Smooth muscle cell (in vitro differentiated cells): ENCODE measurements at regions not wholly inside any gene's neighbourhood (a gene's known extent, or its start where the extent isn't known, plus 50 kb on each side); places are given as distances from the start of the nearest gene placed in this dataset.

Experiments
- DNase-seq: peaks from one replicate; lab custom pipeline; 2025; ENCODE audit not compliant: unreplicated experiment; lab: John Stamatoyannopoulos, UW
- H2AFZ ChIP-seq: fragments of 200-600 bp; sonication (generic); 2 replicates; pipeline ENCODE4 v1.6.0; 2016; ENCODE audit warnings: antibody characterized with exemption, low read depth, mild to moderate bottlenecking
- H3F3A ChIP-seq: fragments of 200-600 bp; sonication (generic); 2 replicates; pipeline ENCODE4 v1.6.0; 2017; ENCODE audit warnings: antibody characterized with exemption, low read depth
- H3K27ac ChIP-seq: fragments of 200-600 bp; sonication (generic); 2 replicates; pipeline ENCODE4 v1.5.1; 2016; ENCODE audit warnings: low read depth, mild to moderate bottlenecking
- H3K27me3 ChIP-seq: fragments of 200-600 bp; sonication (generic); 2 replicates; pipeline ENCODE4 v1.6.1; 2016; ENCODE audit warnings: low read depth, mild to moderate bottlenecking
- H3K36me3 ChIP-seq: fragments of 200-600 bp; sonication (generic); 2 replicates; pipeline ENCODE4 v1.5.1; 2016; ENCODE audit warnings: low read depth
- H3K4me1 ChIP-seq: fragments of 200-600 bp; sonication (generic); 2 replicates; pipeline ENCODE4 v1.5.1; 2016; ENCODE audit warnings: low read depth
- H3K4me2 ChIP-seq: fragments of 200-600 bp; sonication (generic); 2 replicates; pipeline ENCODE4 v1.6.0; 2016; ENCODE audit warnings: mild to moderate bottlenecking
- H3K4me3 ChIP-seq: fragments of 200-600 bp; sonication (generic); 2 replicates; pipeline ENCODE4 v1.5.1; 2016; ENCODE audit warnings: mild to moderate bottlenecking
- H3K79me2 ChIP-seq: fragments of 200-600 bp; sonication (generic); 2 replicates; pipeline ENCODE4 v1.6.0; 2016; ENCODE audit warnings: low read depth, mild to moderate bottlenecking
- H3K9ac ChIP-seq: fragments of 200-600 bp; sonication (generic); 2 replicates; pipeline ENCODE4 v1.6.0; 2016; ENCODE audit warnings: low read depth
- H3K9me3 ChIP-seq: fragments of 200-600 bp; sonication (generic); replicated peaks from 2 replicates; pipeline ENCODE4 v1.5.1; 2016; ENCODE audit warnings: low read depth
- H4K20me1 ChIP-seq: fragments of 200-600 bp; sonication (generic); 2 replicates; pipeline ENCODE4 v1.6.0; 2016; ENCODE audit warnings: low read depth
- WGBS: methylation state at CpG from one replicate; pipeline ENCODE4 v1.1.7; 2016; ENCODE audit warnings: low lambda C conversion rate; 5-methylcytosine and 5-hydroxymethylcytosine counted together
- TF ChIP-seq, protein P1 (sequence below): fragments of 200-600 bp; sonication (generic); IDR thresholded peaks from 2 replicates; pipeline ENCODE4 v1.5.1; 2017; ENCODE audit warnings: borderline replicate concordance, mild to moderate bottlenecking, antibody characterized with exemption; ENCODE audit not compliant: insufficient read depth, poor library complexity, severe bottlenecking

- Histone ChIP-seq H3K36me3 (no peaks in the 10 kb centered on the region), H3K4me1 (no peaks in the 10 kb centered on the region), H3K4me2 (no peak overlapping the region), H3K4me3 (no peak overlapping the region), H3F3A (no peaks in the 10 kb centered on the region), H4K20me1 (no peaks in the 10 kb centered on the region), H3K27ac (no peak overlapping the region), H3K79me2 (no peaks in the 10 kb centered on the region), H2AFZ (no peak overlapping the region), H3K9ac (no peak overlapping the region), H3K9me3 (no peaks in the 10 kb centered on the region), H3K27me3 (peaks cover 7% of the 10 kb centered on the region)
- WGBS = 38% methylated on average over 9 of the region's 9 CpGs
- TF ChIP-seq, protein P1, sequence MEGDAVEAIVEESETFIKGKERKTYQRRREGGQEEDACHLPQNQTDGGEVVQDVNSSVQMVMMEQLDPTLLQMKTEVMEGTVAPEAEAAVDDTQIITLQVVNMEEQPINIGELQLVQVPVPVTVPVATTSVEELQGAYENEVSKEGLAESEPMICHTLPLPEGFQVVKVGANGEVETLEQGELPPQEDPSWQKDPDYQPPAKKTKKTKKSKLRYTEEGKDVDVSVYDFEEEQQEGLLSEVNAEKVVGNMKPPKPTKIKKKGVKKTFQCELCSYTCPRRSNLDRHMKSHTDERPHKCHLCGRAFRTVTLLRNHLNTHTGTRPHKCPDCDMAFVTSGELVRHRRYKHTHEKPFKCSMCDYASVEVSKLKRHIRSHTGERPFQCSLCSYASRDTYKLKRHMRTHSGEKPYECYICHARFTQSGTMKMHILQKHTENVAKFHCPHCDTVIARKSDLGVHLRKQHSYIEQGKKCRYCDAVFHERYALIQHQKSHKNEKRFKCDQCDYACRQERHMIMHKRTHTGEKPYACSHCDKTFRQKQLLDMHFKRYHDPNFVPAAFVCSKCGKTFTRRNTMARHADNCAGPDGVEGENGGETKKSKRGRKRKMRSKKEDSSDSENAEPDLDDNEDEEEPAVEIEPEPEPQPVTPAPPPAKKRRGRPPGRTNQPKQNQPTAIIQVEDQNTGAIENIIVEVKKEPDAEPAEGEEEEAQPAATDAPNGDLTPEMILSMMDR = peak; percentile 93
- peak; percentile 33 for DNase-seq
Measured at GRCh38 chr6:85323435-85324040, 126.3 kb upstream of the NT5E start.

- Histone ChIP-seq H3F3A (no peaks in the 10 kb centered on the region), H2AFZ (no peak overlapping the region), H4K20me1 (no peaks in the 10 kb centered on the region), H3K9me3 (no peaks in the 10 kb centered on the region), H3K27ac (no peak overlapping the region), H3K27me3 (peaks cover 7% of the 10 kb centered on the region), H3K79me2 (no peaks in the 10 kb centered on the region), H3K4me3 (no peak overlapping the region), H3K4me2 (no peak overlapping the region), H3K36me3 (no peaks in the 10 kb centered on the region), H3K9ac (no peak overlapping the region), H3K4me1 (no peaks in the 10 kb centered on the region)
- TF ChIP-seq, protein P1 = no peak
- no peak for DNase-seq
- 40% methylated on average over 2 of the region's 2 CpGs for WGBS
Measured at GRCh38 chr6:85322446-85323105, 127.3 kb upstream of the NT5E start.

- no peak overlapping the region for H3K4me3 ChIP-seq
- H3K4me2 ChIP-seq = no peak overlapping the region
- no peaks in the 10 kb centered on the region for H3F3A ChIP-seq
- H2AFZ ChIP-seq = no peak overlapping the region
- DNase-seq = no peak
- H3K27me3 ChIP-seq = peaks cover 7% of the 10 kb centered on the region
- 86% methylated on average over 2 of the region's 2 CpGs for WGBS
- no peaks in the 10 kb centered on the region for H3K36me3 ChIP-seq
- H4K20me1 ChIP-seq = no peaks in the 10 kb centered on the region
- no peak overlapping the region for H3K27ac ChIP-seq
- H3K9ac ChIP-seq = no peak overlapping the region
- no peaks in the 10 kb centered on the region for H3K4me1 ChIP-seq
- H3K9me3 ChIP-seq = no peaks in the 10 kb centered on the region
- H3K79me2 ChIP-seq = no peaks in the 10 kb centered on the region
- TF ChIP-seq, protein P1 = no peak
Measured at GRCh38 chr6:85321906-85322305, 128.0 kb upstream of the NT5E start.

- Histone ChIP-seq H3K27me3 (no peaks in the 10 kb centered on the region), H3K79me2 (no peaks in the 10 kb centered on the region), H3K9me3 (no peaks in the 10 kb centered on the region), H3K9ac (no peak overlapping the region), H3F3A (no peaks in the 10 kb centered on the region), H3K27ac (no peak overlapping the region), H3K4me1 (no peaks in the 10 kb centered on the region), H4K20me1 (no peaks in the 10 kb centered on the region), H3K4me3 (no peak overlapping the region), H2AFZ (no peak overlapping the region), H3K36me3 (no peaks in the 10 kb centered on the region), H3K4me2 (no peak overlapping the region)
- TF ChIP-seq, protein P1 = no peak
- 85% methylated on average over 7 of the region's 7 CpGs for WGBS
- DNase-seq = no peak
Measured at GRCh38 chr6:85314586-85314985, 135.3 kb upstream of the NT5E start.
